IPS-NIHi7 (cell line): ENCODE measurements at regions not wholly inside any gene's neighbourhood (a gene's known extent, or its start where the extent isn't known, plus 50 kb on each side); places are given as distances from the start of the nearest gene placed in this dataset.
"Not testable (repeated sequence)": the region's sequence is repeated elsewhere in the genome, so short reads cannot be mapped to it uniquely, and the experiment has no call there.

Source experiments
- DNase-seq: peaks from one replicate; pipeline ENCODE4 v3.0.0; 2012; ENCODE audit warnings: mixed read lengths; ENCODE audit errors: extremely low spot score

- DNase-seq, result no peak
Measured at GRCh38 chr1:10939654-10940450, 72.6 kb upstream of the TARDBP start.

- DNase-seq, result no peak
Measured at GRCh38 chr1:10940451-10940804, 72.0 kb upstream of the TARDBP start.

- no peak for DNase-seq
Measured at GRCh38 chr1:10940838-10941237, 71.6 kb upstream of the TARDBP start.

- DNase-seq, result peak; percentile 95
Measured at GRCh38 chr1:10941891-10942541, 70.4 kb upstream of the TARDBP start.

GRCh38 chr1:10942542-10942912 lies 69.9 kb upstream of the TARDBP start:
- no peak for DNase-seq

GRCh38 chr1:10943041-10943440 lies 69.4 kb upstream of the TARDBP start:
- DNase-seq, result no peak

- no peak for DNase-seq
Measured at GRCh38 chr1:10943991-10944730, 68.3 kb upstream of the TARDBP start.

GRCh38 chr1:10945991-10946509 lies 66.4 kb upstream of the TARDBP start:
- no peak for DNase-seq

- DNase-seq, result no peak
Measured at GRCh38 chr1:10947181-10947580, 65.3 kb upstream of the TARDBP start.

GRCh38 chr1:10947691-10948462 lies 64.6 kb upstream of the TARDBP start:
- no peak for DNase-seq

- DNase-seq, result no peak
Measured at GRCh38 chr1:10948463-10948775, 64.0 kb upstream of the TARDBP start.

- no peak for DNase-seq
Measured at GRCh38 chr1:10950316-10951172, 61.9 kb upstream of the TARDBP start.

- DNase-seq, result not testable (repeated sequence)
Measured at GRCh38 chr1:10951298-10951697, 61.2 kb upstream of the TARDBP start.

GRCh38 chr1:10951961-10952360 lies 60.5 kb upstream of the TARDBP start:
- DNase-seq, result no peak

- no peak for DNase-seq
Measured at GRCh38 chr1:10953505-10954193, 58.8 kb upstream of the TARDBP start.

- DNase-seq, result no peak
Measured at GRCh38 chr1:10957133-10957532, 55.3 kb upstream of the TARDBP start.

- peak; percentile 82 for DNase-seq
Measured at GRCh38 chr1:10958614-10959013, 53.8 kb upstream of the TARDBP start.

GRCh38 chr1:10960411-10961299 lies 51.8 kb upstream of the TARDBP start:
- DNase-seq, result peak; percentile 95

- no peak for DNase-seq
Measured at GRCh38 chr1:10961300-10961833, 51.1 kb upstream of the TARDBP start.
